ENCODE measurements at regions not wholly inside any gene's neighbourhood (a gene's known extent, or its start where the extent isn't known, plus 50 kb on each side); places are given as distances from the start of the nearest gene placed in this dataset.
"Not testable (repeated sequence)": the region's sequence is repeated elsewhere in the genome, so short reads cannot be mapped to it uniquely, and the experiment has no call there.

DNA sequence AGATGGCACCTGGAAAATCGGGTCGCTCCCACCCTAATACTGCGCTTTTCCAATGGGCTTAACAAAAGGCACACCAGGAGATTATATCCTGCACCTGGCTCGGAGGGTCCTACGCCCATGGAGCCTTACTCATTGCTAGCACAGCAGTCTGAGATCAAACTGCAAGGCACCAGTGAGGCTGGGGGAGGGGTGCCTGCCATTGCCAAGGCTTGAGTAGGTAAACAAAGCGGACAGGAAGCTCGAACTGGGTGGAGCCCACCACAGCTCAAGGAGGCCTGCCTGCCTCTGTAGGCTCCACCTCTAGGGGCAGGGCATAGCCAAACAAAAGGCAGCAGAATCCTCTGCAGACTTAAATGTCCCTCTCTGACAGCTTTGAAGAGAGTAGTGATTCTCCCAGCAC is 814.8 kb downstream of the SEMA5A start:
- not testable (repeated sequence) for ATAC-seq

DNA sequence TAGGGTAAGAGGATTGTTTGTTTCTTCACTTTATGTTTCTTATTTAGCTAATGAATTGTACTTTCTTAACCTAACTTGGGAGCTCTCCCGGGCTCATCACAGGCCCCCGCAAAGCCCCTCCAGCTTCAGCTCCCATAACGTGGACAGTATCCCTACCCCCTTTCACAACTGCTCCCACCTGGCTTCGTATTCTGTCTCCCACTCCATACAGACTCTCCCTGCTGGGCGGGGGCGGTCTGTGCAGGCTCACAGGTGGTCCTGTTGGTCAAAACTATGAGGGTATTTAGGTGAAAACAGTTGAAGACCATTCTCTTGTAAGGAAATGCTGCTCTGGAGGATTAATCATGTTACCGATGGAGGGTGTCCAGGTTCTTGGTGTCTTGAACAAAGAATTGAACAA is 805.3 kb downstream of the SEMA5A start:
- ATAC-seq = no peak

DNA sequence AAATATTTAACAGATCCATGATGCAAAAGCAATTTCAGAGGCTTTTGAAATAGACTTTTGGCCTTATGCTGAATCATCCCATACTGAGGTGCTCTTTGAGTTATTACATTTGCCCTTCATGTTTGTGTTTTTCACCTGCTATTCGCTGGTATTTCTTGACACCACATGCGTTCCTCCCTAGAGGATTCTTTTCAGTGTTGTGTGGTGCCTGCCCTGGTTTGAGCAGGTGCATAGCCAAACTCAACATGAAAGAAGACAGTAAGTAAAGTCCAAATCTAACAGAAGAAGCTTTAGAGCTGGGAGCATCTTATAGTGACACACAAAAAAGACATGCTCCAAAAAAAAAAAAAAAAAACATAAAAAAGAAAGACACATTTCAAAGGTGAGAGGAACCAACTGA is 796.3 kb downstream of the SEMA5A start:
- no peak for ATAC-seq

DNA sequence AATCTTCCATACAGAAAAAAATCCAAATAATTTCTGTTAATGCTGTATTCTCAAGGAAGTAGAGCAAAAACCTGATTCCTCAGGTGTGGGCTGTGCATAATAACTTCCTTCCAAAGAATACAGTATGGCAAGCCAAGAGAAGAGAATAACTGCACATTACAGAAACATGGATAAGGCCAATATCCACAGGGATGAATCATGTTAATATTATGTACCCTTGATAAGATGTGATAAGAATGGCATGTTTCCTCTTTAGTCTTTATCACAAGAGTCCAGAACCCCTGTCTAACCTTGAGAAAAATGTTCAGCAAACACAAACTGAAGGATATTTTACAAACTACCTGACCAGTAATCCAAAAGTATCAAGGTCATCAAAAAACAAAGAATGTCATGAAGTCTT is 795.8 kb downstream of the SEMA5A start:
- no peak for ATAC-seq

DNA sequence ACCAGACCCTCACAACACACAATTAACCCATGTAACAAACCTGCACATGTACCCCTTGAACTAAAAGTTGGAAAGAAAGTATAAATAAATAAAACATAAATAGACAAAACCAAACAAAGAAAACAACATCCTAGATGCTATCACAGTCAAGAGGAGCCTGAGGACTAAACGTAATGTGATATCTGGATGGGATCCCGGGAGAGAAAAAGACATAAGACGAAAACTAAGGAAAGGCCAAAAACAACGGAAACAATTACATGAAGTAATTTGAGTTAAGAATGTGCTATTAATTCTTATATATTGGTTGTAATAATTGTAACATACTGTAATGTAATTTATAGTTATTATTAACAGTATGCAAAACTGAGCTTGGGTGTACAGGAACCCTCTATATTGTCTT is 793.9 kb downstream of the SEMA5A start:
- no peak for ATAC-seq

DNA sequence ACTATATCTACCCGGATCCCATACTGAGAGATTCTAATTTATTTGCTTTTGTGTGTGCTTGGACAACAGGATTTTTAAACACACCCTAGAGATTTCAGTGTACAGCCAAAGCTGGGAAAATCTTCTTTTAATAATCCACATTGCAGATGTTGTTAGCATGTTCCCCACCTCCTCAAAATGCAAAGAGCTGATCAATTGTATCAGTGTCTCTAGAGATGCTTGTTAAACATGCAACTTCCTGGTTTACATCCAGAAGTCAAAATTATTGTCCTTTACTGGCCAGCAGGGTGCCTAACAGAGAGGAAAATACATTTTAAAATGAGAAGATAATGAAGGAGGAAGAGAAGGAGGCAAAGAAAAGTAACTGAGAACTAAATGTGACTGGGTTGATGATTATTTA is 793.3 kb downstream of the SEMA5A start:
- no peak for ATAC-seq

DNA sequence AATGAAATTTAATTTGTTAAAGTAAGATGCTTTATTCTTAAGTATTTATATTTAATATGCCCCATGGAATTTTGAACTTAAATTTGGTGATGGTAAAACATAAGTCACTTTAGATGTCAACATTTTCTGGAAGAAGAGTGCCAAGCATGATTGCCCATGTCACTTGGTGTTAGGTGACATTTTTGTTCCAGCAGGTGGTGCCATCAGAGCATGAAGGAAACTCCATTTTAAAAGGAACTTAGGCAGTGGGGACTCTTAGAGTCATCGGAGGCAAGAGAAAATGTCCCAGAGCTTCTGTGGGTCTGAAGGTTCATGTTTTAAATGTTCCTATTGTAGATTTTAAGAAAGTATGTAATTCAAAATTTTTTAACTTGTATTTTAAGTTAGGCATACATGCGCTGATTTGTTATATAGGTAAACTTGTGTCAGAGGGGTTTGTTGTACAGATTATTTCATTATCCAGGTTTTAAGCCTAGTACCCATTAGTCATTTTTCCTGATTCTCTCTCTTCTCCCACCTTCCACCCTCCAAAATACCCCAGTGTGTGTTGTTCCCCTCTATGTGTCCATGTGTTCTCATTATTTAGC is 789.3 kb downstream of the SEMA5A start:
- no peak for ATAC-seq

DNA sequence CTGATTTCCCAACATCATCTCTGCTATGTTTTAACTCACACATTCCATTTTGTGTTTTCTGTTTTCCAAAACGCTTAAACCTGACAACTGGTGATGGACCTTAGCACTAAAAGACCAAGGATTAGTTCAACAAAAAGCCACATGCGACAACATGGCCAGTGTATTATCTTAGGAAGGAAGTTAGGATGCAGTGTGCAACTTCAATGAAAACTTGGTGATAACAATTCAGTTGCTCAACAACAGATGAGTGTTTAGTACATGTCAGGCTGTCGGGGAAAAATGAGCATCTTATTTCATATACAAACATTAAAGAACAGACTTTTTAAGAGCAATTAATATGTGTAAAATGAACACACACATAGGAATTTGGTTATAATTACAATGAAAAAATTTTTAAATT is 780.0 kb downstream of the SEMA5A start:
- no peak for ATAC-seq

DNA sequence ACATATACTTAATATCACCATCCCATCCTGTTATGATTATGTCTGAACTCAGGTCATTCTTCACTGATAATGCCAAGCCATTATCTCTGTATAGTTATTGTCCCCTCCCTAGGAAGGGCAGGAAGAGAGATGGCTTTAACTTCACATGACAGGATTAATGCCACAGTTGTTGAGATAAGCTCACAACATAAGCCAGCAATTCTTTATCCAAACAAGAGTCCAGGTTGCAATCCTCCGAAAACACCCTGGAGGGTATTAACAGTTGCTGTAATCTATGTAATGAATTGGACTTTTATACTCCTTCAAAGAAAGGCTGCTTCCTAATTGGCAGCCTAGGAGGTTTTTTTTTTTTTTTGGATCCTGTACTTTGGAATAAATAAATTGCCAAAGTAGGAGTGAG is 779.4 kb downstream of the SEMA5A start:
- no peak for ATAC-seq

DNA sequence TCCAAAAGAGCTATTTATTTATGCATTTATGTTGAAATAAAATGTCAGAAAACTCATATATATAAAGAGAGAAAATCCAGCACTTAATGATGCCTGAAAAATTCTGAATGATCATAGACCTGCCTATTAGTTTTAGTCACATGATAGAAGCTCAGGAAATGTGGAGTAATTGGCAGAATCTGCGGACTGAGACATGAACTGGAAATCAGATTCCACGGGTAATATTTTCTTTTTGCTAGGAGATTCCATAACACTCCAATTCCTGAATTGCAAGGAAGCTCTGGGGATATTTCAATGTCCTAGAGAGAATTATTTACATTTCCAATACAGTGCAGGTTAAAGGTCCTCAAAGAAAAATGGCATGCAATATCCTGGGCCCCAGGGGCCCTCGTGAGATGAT is 778.8 kb downstream of the SEMA5A start:
- ATAC-seq = no peak

DNA sequence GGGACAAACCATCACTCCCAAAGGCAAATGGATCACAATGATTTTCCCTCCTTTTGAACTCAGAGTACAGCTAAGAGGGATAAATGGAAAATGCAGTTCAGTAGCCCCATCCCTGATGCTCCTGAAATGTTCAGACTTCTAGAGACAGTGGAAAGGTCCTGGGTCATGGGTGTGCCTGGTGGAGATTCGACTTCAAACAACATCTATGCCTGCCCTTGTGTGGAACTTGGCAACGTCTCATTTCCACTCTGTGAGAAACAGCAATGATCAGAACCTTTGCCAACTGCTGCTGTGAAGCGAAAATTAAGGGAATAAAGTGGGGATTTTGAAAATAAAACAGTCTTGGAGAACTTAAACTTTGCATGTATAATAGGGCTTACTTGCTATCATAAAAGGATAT is 778.1 kb downstream of the SEMA5A start:
- no peak for ATAC-seq

DNA sequence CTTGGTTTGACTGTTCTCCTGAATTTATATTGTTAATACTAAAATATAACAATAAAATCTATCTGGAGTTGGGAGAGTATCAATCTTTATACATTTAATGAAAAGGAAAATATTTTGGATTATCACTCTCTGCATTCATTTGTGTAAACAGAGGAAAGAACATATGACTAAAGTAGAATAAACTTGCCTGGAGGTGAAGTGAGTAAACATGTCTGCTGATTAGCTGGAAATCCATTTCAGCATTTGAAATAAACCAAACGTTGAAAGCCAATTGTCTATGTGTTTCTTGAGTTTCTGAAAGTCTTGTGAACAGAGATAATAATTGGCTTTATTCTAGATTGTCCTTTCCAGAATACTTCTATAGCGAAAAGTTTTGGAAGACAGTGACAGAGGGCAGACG is 776.2 kb downstream of the SEMA5A start:
- no peak for ATAC-seq

DNA sequence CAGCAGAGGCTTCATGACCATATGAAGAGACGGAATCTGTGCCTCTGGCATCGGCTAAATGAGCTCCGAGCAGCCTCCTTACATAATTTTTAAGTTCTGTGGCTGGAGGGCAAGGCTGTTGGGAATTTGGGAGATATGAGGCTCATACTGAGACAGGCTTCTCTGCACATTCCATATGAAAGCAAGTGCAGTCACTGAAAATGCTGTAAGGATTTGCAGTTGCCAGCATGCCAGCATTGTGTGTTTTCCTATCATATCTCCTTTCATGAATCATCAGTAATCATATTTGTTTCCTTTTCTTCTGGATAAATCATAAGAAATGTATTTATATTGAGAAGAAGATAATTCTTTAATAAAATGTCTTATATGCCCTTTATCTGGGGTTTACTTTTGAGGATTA is 775.4 kb downstream of the SEMA5A start:
- no peak for ATAC-seq

DNA sequence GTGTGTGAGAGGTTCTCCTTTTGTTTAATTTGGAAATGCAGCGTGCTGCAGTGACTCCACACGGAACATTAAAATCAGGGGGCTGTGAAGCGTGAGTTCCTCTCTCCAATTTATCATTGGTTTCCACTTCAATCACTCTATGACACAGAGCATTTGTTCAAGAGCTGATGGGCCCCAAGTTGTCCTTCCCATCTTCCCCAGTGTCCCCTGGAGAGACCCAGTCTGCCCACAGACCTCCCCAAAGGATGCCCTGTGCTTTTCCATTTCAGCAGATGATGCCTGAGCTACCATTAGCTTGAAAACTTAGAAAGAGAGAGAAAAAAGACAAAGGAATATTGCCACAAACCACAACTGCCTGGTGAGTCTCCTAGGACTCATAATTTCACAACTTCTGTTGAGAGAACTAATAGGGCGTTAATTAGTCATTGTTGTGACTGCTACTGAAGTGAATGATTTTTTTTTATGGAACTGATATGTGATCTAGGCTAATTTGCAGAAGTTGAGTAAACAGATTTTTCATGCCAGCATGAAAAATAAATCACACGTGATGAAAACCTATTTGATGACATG is 772.7 kb downstream of the SEMA5A start:
- no peak for ATAC-seq

DNA sequence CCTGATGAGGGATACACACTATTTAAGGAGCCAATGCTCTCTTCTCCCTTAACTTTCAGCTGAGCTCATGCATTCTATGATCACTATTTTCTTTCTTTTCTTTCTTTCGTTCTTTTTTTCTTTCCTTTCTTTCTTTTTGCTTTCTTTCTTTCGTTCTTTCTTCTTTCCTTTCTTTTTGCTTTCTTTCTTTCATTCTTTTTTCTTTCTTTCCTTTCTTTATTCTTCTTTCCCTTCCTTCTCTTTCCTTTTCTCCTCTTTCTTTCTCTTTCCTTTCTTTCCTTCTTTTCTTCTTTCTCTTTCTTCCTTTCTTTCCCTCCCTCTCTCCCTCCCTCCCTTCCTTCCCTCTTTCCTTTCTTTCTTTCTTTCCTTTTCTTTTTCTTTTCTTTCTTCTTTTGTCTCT is 761.2 kb downstream of the SEMA5A start:
- no peak for ATAC-seq

DNA sequence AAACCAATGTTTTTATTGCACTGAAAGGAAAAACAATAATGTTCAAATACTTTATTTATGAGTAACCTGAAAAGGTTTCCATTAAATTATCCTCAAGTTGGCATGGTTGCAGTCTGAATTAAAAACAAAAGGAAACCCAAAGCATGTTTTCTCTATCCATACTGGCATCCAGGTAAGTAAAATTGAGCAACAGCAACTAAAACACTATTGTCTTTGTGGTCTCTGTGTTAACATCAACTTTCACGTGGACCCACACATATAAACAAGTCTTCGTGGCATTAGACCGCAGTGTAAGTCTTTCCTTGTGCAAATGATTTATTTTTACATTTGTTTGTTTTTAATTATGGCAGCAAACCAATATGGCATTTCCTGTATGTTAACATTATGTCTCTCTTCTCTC is 757.6 kb downstream of the SEMA5A start:
- no peak for ATAC-seq

DNA sequence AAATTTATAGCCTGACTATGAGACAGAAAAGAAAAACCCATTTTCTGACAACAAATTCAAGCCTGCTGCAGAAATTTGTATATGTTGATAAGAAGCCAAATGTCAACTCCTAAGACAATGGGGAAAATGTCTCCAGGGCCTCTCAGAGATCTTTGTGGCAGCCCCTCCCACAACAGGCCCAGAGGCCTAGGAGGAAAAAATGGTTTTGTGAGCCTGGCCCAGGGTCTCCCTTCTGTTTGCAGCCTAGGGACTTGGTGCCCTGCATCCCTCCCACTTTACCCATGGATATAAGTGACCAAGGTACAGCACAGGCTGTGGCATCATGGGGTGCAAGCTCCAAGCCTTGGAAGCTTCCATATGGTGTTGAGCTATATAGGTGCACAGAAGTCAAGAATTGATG is 740.2 kb downstream of the SEMA5A start:
- ATAC-seq = no peak

DNA sequence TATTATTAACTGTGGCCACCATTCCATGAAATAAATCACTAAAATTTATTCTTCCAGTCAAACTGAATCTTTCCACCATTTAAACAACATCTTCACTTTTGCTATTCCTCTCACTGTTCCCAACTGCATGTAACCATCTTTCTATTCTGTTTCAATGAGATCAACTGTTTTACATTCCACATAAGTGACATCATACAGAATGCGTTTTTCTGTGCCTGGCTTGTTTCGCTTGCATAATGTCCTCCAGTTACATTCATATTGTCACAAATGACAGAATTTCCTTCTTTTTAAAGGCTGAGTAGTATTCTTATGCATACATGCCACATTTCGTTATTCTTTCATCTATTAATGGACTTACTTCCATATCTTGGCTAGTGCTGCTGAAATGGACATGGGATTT is 738.2 kb downstream of the SEMA5A start:
- no peak for ATAC-seq

DNA sequence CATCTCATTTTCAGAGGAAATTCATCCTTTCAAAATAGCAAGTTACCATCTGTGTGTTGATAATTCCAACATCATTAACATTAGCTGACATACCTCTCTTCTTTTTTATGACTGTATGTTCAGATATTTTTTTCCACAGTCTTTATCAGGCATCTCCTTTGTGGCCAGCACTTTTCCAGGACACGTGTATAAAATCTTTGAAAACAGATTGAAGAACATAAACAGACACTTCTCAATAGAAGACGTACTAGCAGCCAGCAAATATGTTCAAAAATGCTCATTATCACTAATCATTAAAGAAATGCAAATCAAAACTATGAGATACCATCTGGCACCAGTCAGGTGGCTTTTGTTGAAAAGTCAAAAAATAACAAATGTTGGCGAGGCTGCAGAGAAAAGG is 734.3 kb downstream of the SEMA5A start:
- no peak for ATAC-seq

DNA sequence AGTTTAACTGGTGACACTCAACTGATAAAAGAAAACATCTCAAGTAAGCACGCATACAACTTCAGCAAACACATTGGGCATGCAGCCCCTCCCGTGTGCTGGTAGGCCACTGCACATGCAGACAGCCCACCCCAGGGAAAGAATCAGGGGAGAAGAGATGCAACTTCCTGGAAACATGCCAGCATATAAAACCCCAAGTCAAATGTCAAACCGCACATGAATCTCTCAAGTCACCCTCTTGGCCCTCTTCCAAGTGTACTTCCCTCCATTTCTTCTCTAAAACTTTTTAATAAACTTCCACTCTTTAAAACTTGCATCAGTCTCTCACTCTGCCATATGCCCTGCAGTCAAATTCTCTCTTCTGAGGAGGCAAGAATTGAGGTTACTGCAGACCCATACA is 732.7 kb downstream of the SEMA5A start:
- no peak for ATAC-seq

DNA sequence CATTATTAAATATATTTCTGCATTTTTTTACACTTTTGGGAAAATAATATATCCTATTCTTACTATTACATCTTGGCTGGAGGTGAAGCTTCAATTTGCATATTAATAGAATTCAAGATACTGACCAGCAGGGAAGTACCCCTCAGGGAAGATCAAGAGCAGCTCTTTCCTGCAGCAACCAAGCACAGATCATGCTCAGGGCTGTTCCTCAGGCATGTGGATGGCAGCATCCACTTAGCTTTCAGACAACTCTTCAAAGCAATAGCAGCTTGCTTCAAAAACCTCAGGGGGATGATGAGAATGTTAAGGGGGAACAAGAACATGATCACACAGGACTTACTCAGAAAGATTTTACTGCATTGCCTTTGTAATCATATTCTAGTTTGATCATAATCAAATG is 731.8 kb downstream of the SEMA5A start:
- ATAC-seq = no peak

DNA sequence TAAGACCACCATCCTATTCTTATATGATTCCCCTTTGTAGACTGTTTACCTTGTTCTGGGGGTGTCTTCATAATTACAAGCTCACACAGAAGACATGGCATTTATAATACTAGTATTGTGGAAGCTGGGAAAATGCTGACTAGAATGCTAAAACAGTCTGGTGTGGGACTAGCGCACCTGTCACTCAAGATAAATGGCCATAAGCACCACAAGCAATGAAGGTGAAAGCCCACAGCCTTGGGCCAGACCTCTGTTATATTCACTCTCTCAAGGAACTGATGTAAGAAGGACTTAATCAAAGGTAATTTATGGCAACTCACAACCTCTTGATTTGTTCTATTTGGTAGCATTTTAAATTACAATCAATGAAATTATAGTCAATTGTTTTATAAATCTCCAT is 721.5 kb downstream of the SEMA5A start:
- no peak for ATAC-seq

DNA sequence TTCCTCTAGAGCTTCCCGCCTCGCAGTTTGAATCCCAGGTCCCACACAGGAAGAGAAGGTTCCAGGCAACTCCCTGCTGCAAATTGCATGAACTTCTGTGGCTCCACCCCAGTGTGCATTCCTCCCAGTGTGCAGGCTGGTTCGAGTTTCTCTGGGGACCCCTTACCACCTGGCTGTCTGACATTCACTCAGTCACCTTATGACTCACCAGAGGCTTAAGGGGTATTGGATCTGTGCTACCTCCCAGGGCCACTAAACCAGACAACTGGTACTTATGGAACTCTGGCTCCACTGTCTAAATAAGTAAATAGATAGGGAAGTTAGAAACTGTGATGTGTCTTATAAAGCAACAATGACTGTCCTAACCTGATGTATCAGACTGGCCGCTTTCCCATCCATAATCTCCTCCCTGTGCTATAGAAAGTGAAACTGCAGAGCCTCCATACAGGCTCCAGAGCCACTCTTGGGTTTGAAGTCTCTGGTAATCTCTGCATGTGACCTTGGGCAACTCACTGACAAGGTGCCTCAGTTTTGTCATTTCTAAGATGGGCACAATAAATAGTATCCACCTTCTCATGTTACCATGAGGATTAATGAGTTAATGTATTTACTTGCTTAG is 720.6 kb downstream of the SEMA5A start:
- no peak for ATAC-seq

DNA sequence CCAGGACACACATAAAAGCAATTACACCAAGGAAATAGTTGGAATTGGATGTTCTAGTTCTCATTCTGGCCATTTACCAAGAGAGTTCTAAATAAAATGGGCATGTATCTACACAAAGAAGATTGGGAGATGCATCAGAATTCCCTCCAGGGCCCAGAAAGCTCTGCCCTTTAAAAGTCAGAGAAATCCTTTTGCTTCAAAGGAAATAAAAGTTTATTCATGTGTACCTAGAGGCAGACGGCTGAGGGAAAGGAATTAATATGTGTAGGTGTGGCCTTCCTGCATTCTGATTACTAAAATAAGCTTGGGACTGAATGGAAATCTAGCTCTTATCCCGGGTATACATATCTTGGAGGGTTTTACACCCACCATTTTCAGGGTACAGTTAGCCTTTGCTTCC is 719.4 kb downstream of the SEMA5A start:
- ATAC-seq = no peak

DNA sequence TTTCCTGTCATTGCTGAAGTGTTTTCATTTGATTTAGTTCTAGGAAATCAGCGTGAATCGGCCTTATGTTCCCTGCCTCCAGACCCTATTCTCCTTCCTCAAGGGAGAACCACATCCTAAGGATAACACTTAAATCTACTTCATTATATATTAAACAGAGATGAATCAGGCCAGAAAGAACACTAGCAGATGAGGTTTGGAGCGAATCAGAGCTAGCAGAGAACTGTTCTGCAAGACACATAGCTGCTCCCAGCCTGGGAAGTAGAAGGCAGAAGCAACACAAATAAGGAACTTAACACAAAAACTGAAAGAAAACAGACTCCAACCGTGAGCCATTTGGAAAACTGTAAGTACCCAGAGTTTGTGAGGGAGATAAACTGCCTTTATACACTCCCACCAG is 718.2 kb downstream of the SEMA5A start:
- no peak for ATAC-seq
